ENCODE measurements at regions not wholly inside any gene's neighbourhood (a gene's known extent, or its start where the extent isn't known, plus 50 kb on each side); places are given as distances from the start of the nearest gene placed in this dataset.

DNA sequence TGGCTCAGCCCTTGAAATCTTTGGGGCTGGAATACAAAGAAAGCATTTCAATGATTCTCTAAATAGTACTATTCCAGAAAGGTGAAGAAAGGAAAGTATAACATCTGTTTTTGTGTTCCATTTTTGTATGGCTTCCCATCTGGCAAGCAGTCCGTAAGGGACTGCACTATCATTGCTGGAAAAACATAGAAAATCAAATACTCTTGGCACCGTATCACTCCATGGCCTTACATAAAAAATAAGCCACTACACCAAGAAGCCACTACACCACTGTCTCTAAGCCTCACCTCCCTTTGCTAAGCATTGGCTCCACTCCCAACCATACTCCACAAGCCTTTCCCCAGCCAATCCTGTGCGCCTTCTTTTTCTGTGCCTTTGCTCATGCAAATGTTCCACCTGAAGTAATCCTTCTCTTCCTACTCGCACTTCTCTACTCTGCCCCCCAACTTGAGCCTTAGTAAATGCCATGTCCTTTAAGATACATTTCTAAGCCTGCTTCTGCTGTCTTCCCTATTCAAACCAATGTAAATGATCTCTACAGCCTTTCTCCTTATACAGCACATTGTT lies 454.6 kb upstream of the TUSC1 start:
- H2BK15ac ChIP-seq (ENCODE audit: low read length): no peak overlapping the region
- no peak for DNase-seq (ENCODE audit: low spot score)
- H3K36me3 ChIP-seq (replicated peaks in 1 of 2; ENCODE audit: control insufficient read depth in 2 of 2, insufficient read depth in 2 of 2, low read length in 2 of 2): no peaks in the 10 kb centered on the region
- no peak overlapping the region for H2AK5ac ChIP-seq (ENCODE audit: low read depth, low read length)
- no peak overlapping the region for H4K91ac ChIP-seq (ENCODE audit: low read depth, low read length, poor library complexity)
- H3K27ac ChIP-seq (replicated peaks; ENCODE audit: low read length): no peak overlapping the region
- H3K79me1 ChIP-seq (ENCODE audit: low read depth, low read length): no peaks in the 10 kb centered on the region
- no peak overlapping the region for H2AFZ ChIP-seq (ENCODE audit: low read length)
- H3K18ac ChIP-seq (ENCODE audit: low read length): no peak overlapping the region
- no peak overlapping the region for H2BK12ac ChIP-seq (ENCODE audit: low read length)
- H3K14ac ChIP-seq (ENCODE audit: low read length): no peak overlapping the region
- H2BK120ac ChIP-seq (ENCODE audit: low read depth, low read length): no peak overlapping the region
- no peak overlapping the region for H3K23ac ChIP-seq (ENCODE audit: low read depth, low read length, poor library complexity)
- H4K8ac ChIP-seq (ENCODE audit: low read depth, low read length): no peak overlapping the region
- H3K27me3 ChIP-seq (ENCODE audit: control insufficient read depth in 3 of 3, insufficient read depth in 3 of 3, low read depth in 1 of 3, low read length in 3 of 3): no peaks in the 10 kb centered on the region
- H3K4ac ChIP-seq (ENCODE audit: low read length): no peak overlapping the region
- no peak overlapping the region for H3K4me3 ChIP-seq (ENCODE audit: low read length in 2 of 2)
- H2BK5ac ChIP-seq (ENCODE audit: low read length): no peak overlapping the region
- no peak overlapping the region for H3K9ac ChIP-seq (ENCODE audit: low read depth, low read length, poor library complexity)
- no peaks in the 10 kb centered on the region for H3K9me3 ChIP-seq (replicated peaks in 1 of 2; ENCODE audit: control insufficient read depth in 2 of 2, insufficient read depth in 1 of 2, low read depth in 1 of 2, low read length in 2 of 2)
- peaks cover 0 to 1% of the 10 kb centered on the region in 2 donors for H3K4me1 ChIP-seq (ENCODE audit: control insufficient read depth in 2 of 2, insufficient read depth in 1 of 2, low read depth in 1 of 2, low read length in 2 of 2)
- WGBS, 2 donors (ENCODE audit: extremely low coverage in 2 of 2, insufficient read length in 2 of 2, insufficient replicate concordance in 1 of 2): no CpG with 5 or more reads among the region's 4 CpGs
- no peak overlapping the region for H3K4me2 ChIP-seq (ENCODE audit: insufficient read depth, low read length, poor library complexity, severe bottlenecking)

GRCh38 chr9:26131886-26132285 lies 453.6 kb upstream of the TUSC1 start:
- no peak overlapping the region for H3K27ac ChIP-seq (replicated peaks; ENCODE audit: low read length)
- no peak overlapping the region for H3K4ac ChIP-seq (ENCODE audit: low read length)
- DNase-seq (ENCODE audit: low spot score): no peak
- H2BK15ac ChIP-seq (ENCODE audit: low read length): no peak overlapping the region
- no peak overlapping the region for H4K8ac ChIP-seq (ENCODE audit: low read depth, low read length)
- H2BK120ac ChIP-seq (ENCODE audit: low read depth, low read length): no peak overlapping the region
- H3K9ac ChIP-seq (ENCODE audit: low read depth, low read length, poor library complexity): no peak overlapping the region
- no peaks in the 10 kb centered on the region for H3K9me3 ChIP-seq (replicated peaks in 1 of 2; ENCODE audit: control insufficient read depth in 2 of 2, insufficient read depth in 1 of 2, low read depth in 1 of 2, low read length in 2 of 2)
- H3K36me3 ChIP-seq (replicated peaks in 1 of 2; ENCODE audit: control insufficient read depth in 2 of 2, insufficient read depth in 2 of 2, low read length in 2 of 2): no peaks in the 10 kb centered on the region
- H2BK12ac ChIP-seq (ENCODE audit: low read length): no peak overlapping the region
- no peak overlapping the region for H2BK5ac ChIP-seq (ENCODE audit: low read length)
- H4K91ac ChIP-seq (ENCODE audit: low read depth, low read length, poor library complexity): no peak overlapping the region
- no peak overlapping the region for H2AK5ac ChIP-seq (ENCODE audit: low read depth, low read length)
- H3K14ac ChIP-seq (ENCODE audit: low read length): no peak overlapping the region
- no peak overlapping the region for H3K23ac ChIP-seq (ENCODE audit: low read depth, low read length, poor library complexity)
- no peaks in the 10 kb centered on the region for H3K27me3 ChIP-seq (ENCODE audit: control insufficient read depth in 3 of 3, insufficient read depth in 3 of 3, low read depth in 1 of 3, low read length in 3 of 3)
- no peak overlapping the region for H3K4me2 ChIP-seq (ENCODE audit: insufficient read depth, low read length, poor library complexity, severe bottlenecking)
- no peak overlapping the region for H2AFZ ChIP-seq (ENCODE audit: low read length)
- peaks cover 0 to 1% of the 10 kb centered on the region in 2 donors for H3K4me1 ChIP-seq (ENCODE audit: control insufficient read depth in 2 of 2, insufficient read depth in 1 of 2, low read depth in 1 of 2, low read length in 2 of 2)
- H3K18ac ChIP-seq (ENCODE audit: low read length): no peak overlapping the region
- no peaks in the 10 kb centered on the region for H3K79me1 ChIP-seq (ENCODE audit: low read depth, low read length)
- no CpG with 5 or more reads among the region's 1 CpG for WGBS, 2 donors (ENCODE audit: extremely low coverage in 2 of 2, insufficient read length in 2 of 2, insufficient replicate concordance in 1 of 2)
- no peak overlapping the region for H3K4me3 ChIP-seq (ENCODE audit: low read length in 2 of 2)

DNA sequence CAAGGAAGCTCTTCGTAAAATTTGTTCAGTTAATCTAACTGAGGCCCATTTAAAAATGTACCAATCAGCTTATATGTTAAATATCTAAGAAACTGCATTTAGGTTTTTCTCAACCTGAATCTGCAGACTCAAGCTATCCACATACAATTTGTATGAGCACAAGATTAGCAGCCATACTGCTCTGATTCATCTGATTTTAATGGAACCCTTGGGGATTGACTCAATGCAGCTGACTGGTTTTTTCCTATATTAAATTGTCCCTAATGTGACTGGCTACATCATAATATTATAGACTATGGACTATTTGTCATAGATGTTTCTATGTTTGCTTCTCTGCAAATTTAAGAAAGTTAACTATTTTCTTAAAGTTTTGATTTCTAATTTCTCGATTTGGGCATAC lies 451.0 kb upstream of the TUSC1 start:
- Histone ChIP-seq H3K18ac (ENCODE audit: low read length) (no peak overlapping the region), H3K4me1 (ENCODE audit: control insufficient read depth in 2 of 2, insufficient read depth in 1 of 2, low read depth in 1 of 2, low read length in 2 of 2) (peaks cover 0 to 1% of the 10 kb centered on the region in 2 donors), H3K27me3 (ENCODE audit: control insufficient read depth in 3 of 3, insufficient read depth in 3 of 3, low read depth in 1 of 3, low read length in 3 of 3) (no peaks in the 10 kb centered on the region), H3K27ac (replicated peaks; ENCODE audit: low read length) (no peak overlapping the region), H2BK12ac (ENCODE audit: low read length) (no peak overlapping the region), H3K9ac (ENCODE audit: low read depth, low read length, poor library complexity) (no peak overlapping the region), H3K4ac (ENCODE audit: low read length) (no peak overlapping the region), H2BK120ac (ENCODE audit: low read depth, low read length) (no peak overlapping the region), H2AK5ac (ENCODE audit: low read depth, low read length) (no peak overlapping the region), H3K23ac (ENCODE audit: low read depth, low read length, poor library complexity) (no peak overlapping the region), H4K91ac (ENCODE audit: low read depth, low read length, poor library complexity) (no peak overlapping the region), H3K14ac (ENCODE audit: low read length) (no peak overlapping the region), H3K36me3 (replicated peaks in 1 of 2; ENCODE audit: control insufficient read depth in 2 of 2, insufficient read depth in 2 of 2, low read length in 2 of 2) (no peaks in the 10 kb centered on the region), H2BK15ac (ENCODE audit: low read length) (no peak overlapping the region), H4K8ac (ENCODE audit: low read depth, low read length) (no peak overlapping the region), H3K4me2 (ENCODE audit: insufficient read depth, low read length, poor library complexity, severe bottlenecking) (no peak overlapping the region), H3K4me3 (ENCODE audit: low read length in 2 of 2) (no peak overlapping the region), H3K79me1 (ENCODE audit: low read depth, low read length) (no peaks in the 10 kb centered on the region), H2BK5ac (ENCODE audit: low read length) (no peak overlapping the region), H3K9me3 (replicated peaks in 1 of 2; ENCODE audit: control insufficient read depth in 2 of 2, insufficient read depth in 1 of 2, low read depth in 1 of 2, low read length in 2 of 2) (no peaks in the 10 kb centered on the region), H2AFZ (ENCODE audit: low read length) (no peak overlapping the region)
- no peak for DNase-seq (ENCODE audit: low spot score)
- WGBS, 2 donors (ENCODE audit: extremely low coverage in 2 of 2, insufficient read length in 2 of 2, insufficient replicate concordance in 1 of 2): no CpG with 5 or more reads among the region's 2 CpGs

DNA sequence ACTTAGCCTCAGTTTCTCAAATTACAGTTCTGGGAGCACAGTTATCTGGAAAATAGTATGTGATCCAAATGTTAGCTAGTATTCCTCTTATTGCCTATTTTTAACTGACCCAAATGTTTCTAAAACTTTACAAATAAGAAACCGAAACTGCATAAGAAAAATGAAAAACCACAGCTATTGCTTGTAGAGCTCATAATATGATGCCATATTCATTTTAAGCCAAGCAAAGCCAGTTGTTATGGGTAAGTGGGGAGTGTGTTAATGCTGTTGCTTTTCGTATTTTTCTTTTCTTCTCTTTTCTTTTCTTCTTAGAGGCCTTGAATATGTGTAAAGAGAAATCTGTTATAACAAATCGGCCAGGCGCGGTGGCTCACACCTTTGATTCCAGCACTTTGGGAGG lies 447.4 kb upstream of the TUSC1 start:
- no peak overlapping the region for H2AFZ ChIP-seq (ENCODE audit: low read length)
- H3K4me3 ChIP-seq (ENCODE audit: low read length in 2 of 2): no peak overlapping the region
- H3K23ac ChIP-seq (ENCODE audit: low read depth, low read length, poor library complexity): no peak overlapping the region
- no peaks in the 10 kb centered on the region for H3K27me3 ChIP-seq (ENCODE audit: control insufficient read depth in 3 of 3, insufficient read depth in 3 of 3, low read depth in 1 of 3, low read length in 3 of 3)
- no peak overlapping the region for H3K14ac ChIP-seq (ENCODE audit: low read length)
- no peak for DNase-seq (ENCODE audit: low spot score)
- no peak overlapping the region for H3K18ac ChIP-seq (ENCODE audit: low read length)
- H3K9me3 ChIP-seq (replicated peaks in 1 of 2; ENCODE audit: control insufficient read depth in 2 of 2, insufficient read depth in 1 of 2, low read depth in 1 of 2, low read length in 2 of 2): no peaks in the 10 kb centered on the region
- no peak overlapping the region for H2BK15ac ChIP-seq (ENCODE audit: low read length)
- H2BK120ac ChIP-seq (ENCODE audit: low read depth, low read length): no peak overlapping the region
- no peak overlapping the region for H3K9ac ChIP-seq (ENCODE audit: low read depth, low read length, poor library complexity)
- WGBS, 2 donors (ENCODE audit: extremely low coverage in 2 of 2, insufficient read length in 2 of 2, insufficient replicate concordance in 1 of 2): no CpG with 5 or more reads among the region's 5 CpGs
- H3K36me3 ChIP-seq (replicated peaks in 1 of 2; ENCODE audit: control insufficient read depth in 2 of 2, insufficient read depth in 2 of 2, low read length in 2 of 2): no peaks in the 10 kb centered on the region
- H3K4me2 ChIP-seq (ENCODE audit: insufficient read depth, low read length, poor library complexity, severe bottlenecking): no peak overlapping the region
- H2BK5ac ChIP-seq (ENCODE audit: low read length): no peak overlapping the region
- no peak overlapping the region for H2AK5ac ChIP-seq (ENCODE audit: low read depth, low read length)
- no peak overlapping the region for H3K27ac ChIP-seq (replicated peaks; ENCODE audit: low read length)
- no peaks in the 10 kb centered on the region for H3K79me1 ChIP-seq (ENCODE audit: low read depth, low read length)
- H4K91ac ChIP-seq (ENCODE audit: low read depth, low read length, poor library complexity): no peak overlapping the region
- H2BK12ac ChIP-seq (ENCODE audit: low read length): no peak overlapping the region
- H3K4me1 ChIP-seq (ENCODE audit: control insufficient read depth in 2 of 2, insufficient read depth in 1 of 2, low read depth in 1 of 2, low read length in 2 of 2): no peaks in the 10 kb centered on the region
- no peak overlapping the region for H3K4ac ChIP-seq (ENCODE audit: low read length)
- H4K8ac ChIP-seq (ENCODE audit: low read depth, low read length): no peak overlapping the region

All from neuronal stem cell (in vitro differentiated cells).